ENCODE measurements at regions not wholly inside any gene's neighbourhood (a gene's known extent, or its start where the extent isn't known, plus 50 kb on each side); places are given as distances from the start of the nearest gene placed in this dataset.
A peak's percentile ranks its signal among the peaks of the same experiment; 100 is the strongest.

GRCh38 chr3:150242220-150242936 lies 165.7 kb upstream of the TSC22D2 start:
- Histone ChIP-seq H3K9me3 (ENCODE audit: control insufficient read depth, insufficient read depth, low read depth, low read length) (no peaks in the 10 kb centered on the region), H3K27ac (ENCODE audit: insufficient read depth, low read length) (no peak overlapping the region), H3K4me3 (replicated peaks in 1 of 4; ENCODE audit: control extremely low read depth in 1 of 4, insufficient read depth in 1 of 4, low read depth in 3 of 4, low read length in 4 of 4) (no peak overlapping the region), H3K27me3 (ENCODE audit: control insufficient read depth, insufficient read depth, low read length) (no peaks in the 10 kb centered on the region), H3K4me2 (ENCODE audit: extremely low read depth, insufficient read depth, low read length) (no peak overlapping the region), H3K36me3 (ENCODE audit: control insufficient read depth, insufficient read depth, low read length) (peaks cover 2% of the 10 kb centered on the region), H4K20me1 (ENCODE audit: control insufficient read depth, extremely low read depth, insufficient read depth, low read length) (no peaks in the 10 kb centered on the region), H3K79me2 (ENCODE audit: control insufficient read depth, insufficient read depth, low read length) (no peaks in the 10 kb centered on the region), H2AFZ (ENCODE audit: low read length) (no peak overlapping the region), H3K4me1 (ENCODE audit: control insufficient read depth, extremely low read depth, insufficient read depth, low read length) (peaks cover 9% of the 10 kb centered on the region), H3K9ac (ENCODE audit: insufficient read depth, low read length) (no peak overlapping the region)
- no peak for TF ChIP-seq CTCF (conservative IDR thresholded peaks at IDR 0.05 in 1 of 2, IDR thresholded peaks at IDR 0.05 in 1 of 2; ENCODE audit: low read depth in 1 of 2, low read length in 2 of 2)
- DNase-seq (ENCODE audit: low read depth in 2 of 2), result peak; percentile 52 to 84

GRCh38 chr3:150240891-150241290 lies 167.2 kb upstream of the TSC22D2 start:
- no peak for DNase-seq (ENCODE audit: low read depth in 2 of 2)
- peaks cover 21% of the 10 kb centered on the region for H3K4me1 ChIP-seq (ENCODE audit: control insufficient read depth, extremely low read depth, insufficient read depth, low read length)

GRCh38 chr3:150239766-150240165 lies 168.3 kb upstream of the TSC22D2 start:
- Histone ChIP-seq H3K4me2 (ENCODE audit: extremely low read depth, insufficient read depth, low read length) (no peak overlapping the region), H3K4me3 (replicated peaks in 1 of 4; ENCODE audit: control extremely low read depth in 1 of 4, insufficient read depth in 1 of 4, low read depth in 3 of 4, low read length in 4 of 4) (no peak overlapping the region), H3K27ac (ENCODE audit: insufficient read depth, low read length) (no peak overlapping the region), H3K9ac (ENCODE audit: insufficient read depth, low read length) (no peak overlapping the region), H3K27me3 (ENCODE audit: control insufficient read depth, insufficient read depth, low read length) (no peaks in the 10 kb centered on the region), H2AFZ (ENCODE audit: low read length) (no peak overlapping the region), H3K36me3 (ENCODE audit: control insufficient read depth, insufficient read depth, low read length) (peaks cover 2% of the 10 kb centered on the region), H4K20me1 (ENCODE audit: control insufficient read depth, extremely low read depth, insufficient read depth, low read length) (no peaks in the 10 kb centered on the region), H3K4me1 (ENCODE audit: control insufficient read depth, extremely low read depth, insufficient read depth, low read length) (peaks cover 23% of the 10 kb centered on the region), H3K9me3 (ENCODE audit: control insufficient read depth, insufficient read depth, low read depth, low read length) (no peaks in the 10 kb centered on the region), H3K79me2 (ENCODE audit: control insufficient read depth, insufficient read depth, low read length) (no peaks in the 10 kb centered on the region)
- DNase-seq (ENCODE audit: low read depth in 2 of 2), result no peak
- no peak for TF ChIP-seq CTCF (conservative IDR thresholded peaks at IDR 0.05 in 1 of 2, IDR thresholded peaks at IDR 0.05 in 1 of 2; ENCODE audit: low read depth in 1 of 2, low read length in 2 of 2)
- no peak for TF ChIP-seq EZH2 (IDR thresholded peaks at IDR 0.05; ENCODE audit: low read length, missing control alignments)

More at GRCh38 chr3:150240891-150241290, 167.2 kb upstream of the TSC22D2 start:
- H4K20me1 ChIP-seq (ENCODE audit: control insufficient read depth, extremely low read depth, insufficient read depth, low read length), result no peaks in the 10 kb centered on the region
- no peak overlapping the region for H2AFZ ChIP-seq (ENCODE audit: low read length)
- no peak overlapping the region for H3K4me2 ChIP-seq (ENCODE audit: extremely low read depth, insufficient read depth, low read length)
- TF ChIP-seq EZH2 (IDR thresholded peaks at IDR 0.05; ENCODE audit: low read length, missing control alignments) (no peak), CTCF (conservative IDR thresholded peaks at IDR 0.05 in 1 of 2, IDR thresholded peaks at IDR 0.05 in 1 of 2; ENCODE audit: low read depth in 1 of 2, low read length in 2 of 2) (no peak)
- no peak overlapping the region for H3K27ac ChIP-seq (ENCODE audit: insufficient read depth, low read length)
- peaks cover 2% of the 10 kb centered on the region for H3K36me3 ChIP-seq (ENCODE audit: control insufficient read depth, insufficient read depth, low read length)
- no peak overlapping the region for H3K9ac ChIP-seq (ENCODE audit: insufficient read depth, low read length)
- H3K27me3 ChIP-seq (ENCODE audit: control insufficient read depth, insufficient read depth, low read length), result no peaks in the 10 kb centered on the region
- H3K9me3 ChIP-seq (ENCODE audit: control insufficient read depth, insufficient read depth, low read depth, low read length), result no peaks in the 10 kb centered on the region
- no peaks in the 10 kb centered on the region for H3K79me2 ChIP-seq (ENCODE audit: control insufficient read depth, insufficient read depth, low read length)
- no peak overlapping the region for H3K4me3 ChIP-seq (replicated peaks in 1 of 4; ENCODE audit: control extremely low read depth in 1 of 4, insufficient read depth in 1 of 4, low read depth in 3 of 4, low read length in 4 of 4)

Data from fibroblast of lung (primary cell).